GM12891 (cell line): ENCODE measurements at regions not wholly inside any gene's neighbourhood (a gene's known extent, or its start where the extent isn't known, plus 50 kb on each side); places are given as distances from the start of the nearest gene placed in this dataset.

ENCODE experiments used
- POLR2A ChIP-seq: IDR thresholded peaks from 2 replicates; pipeline ENCODE4 v1.6.1; 2011; ENCODE audit warnings: low read depth, low read length, control low read depth
- POLR2AphosphoS5 ChIP-seq: IDR thresholded peaks from 2 replicates; pipeline ENCODE4 v1.6.1; 2011; ENCODE audit warnings: low read depth, low read length, control low read depth
- TAF1 ChIP-seq: IDR thresholded peaks from 2 replicates; pipeline ENCODE4 v1.6.1; 2011; ENCODE audit warnings: low read depth, low read length, control low read depth

GRCh38 chr1:78319603-78320002 lies 171.2 kb upstream of the PTGFR start:
- TF ChIP-seq POLR2A (no peak), POLR2AphosphoS5 (no peak), TAF1 (no peak)
